Suppressor macrophage (primary cell): ENCODE measurements at regions not wholly inside any gene's neighbourhood (a gene's known extent, or its start where the extent isn't known, plus 50 kb on each side); places are given as distances from the start of the nearest gene placed in this dataset.
"Not testable (repeated sequence)": the region's sequence is repeated elsewhere in the genome, so short reads cannot be mapped to it uniquely, and the experiment has no call there.

Experiments
- DNase-seq, 4 experiments: peaks; one replicate each; pipeline ENCODE4 v3.0.0-alpha.2; 2020 to 2022

- no peak for DNase-seq
Observed at GRCh38 chrX:883588-883987, 253.0 kb downstream of the SHOX start.

DNA sequence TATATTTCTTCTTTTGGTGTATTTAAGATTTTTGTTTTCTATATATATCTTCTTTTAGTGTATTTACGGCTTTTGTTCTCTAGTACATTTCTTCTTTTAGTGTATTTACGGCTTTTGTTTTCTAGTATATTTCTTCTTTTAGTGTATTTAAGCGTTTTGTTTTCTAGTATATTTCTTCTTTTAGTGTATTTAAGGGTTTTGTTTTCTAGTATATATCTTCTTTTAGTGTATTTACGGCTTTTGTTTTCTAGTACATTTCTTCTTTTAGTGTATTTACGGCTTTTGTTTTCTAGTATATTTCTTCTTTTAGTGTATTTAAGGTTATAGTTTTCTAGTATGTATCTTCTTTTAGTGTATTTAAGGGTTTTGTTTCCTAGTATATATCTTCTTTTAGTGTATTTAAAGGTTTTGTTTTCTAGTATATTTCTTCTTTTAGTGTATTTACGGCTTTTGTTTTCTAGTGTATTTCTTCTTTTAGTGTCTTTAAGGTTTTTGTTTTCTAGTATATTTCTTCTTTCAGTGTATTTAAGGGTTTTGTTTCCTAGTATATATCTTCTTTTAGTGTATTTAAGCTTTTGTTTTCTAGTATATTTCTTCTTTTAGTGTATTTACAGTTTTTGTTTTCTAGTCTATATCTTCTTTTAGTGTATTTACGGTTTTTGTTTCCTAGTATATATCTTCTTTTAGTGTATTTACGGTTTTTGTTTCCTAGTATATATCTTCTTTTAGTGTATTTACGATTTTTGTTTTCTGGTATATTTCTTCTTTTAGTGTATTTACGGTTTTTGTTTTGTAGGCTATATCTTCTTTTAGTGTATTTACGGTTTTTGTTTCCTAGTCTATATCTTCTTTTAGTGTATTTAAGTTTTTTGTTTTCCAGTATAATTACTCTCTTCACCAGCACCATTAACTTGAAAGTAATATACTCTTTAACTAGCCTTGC, 249.4 kb downstream of the SHOX start:
- DNase-seq, result not testable (repeated sequence)

DNA sequence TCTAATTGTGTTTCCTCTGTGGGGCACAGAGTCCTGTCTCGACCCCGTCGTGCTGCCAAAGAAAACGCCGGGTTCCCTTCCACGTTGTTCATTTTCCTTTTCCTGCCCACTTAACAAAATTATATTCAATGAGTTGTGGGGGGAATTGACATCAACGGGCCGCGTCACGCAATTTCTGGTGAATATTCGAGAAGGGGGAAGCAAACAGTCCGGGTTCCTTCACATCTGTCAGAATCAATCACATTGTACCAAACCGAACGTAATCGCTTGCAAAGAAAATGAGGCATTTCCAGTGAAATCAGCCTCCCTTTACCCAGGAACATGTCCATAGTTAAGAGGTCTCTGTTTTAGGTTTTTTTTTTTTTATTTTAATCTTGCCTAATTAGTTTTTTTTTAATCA, 243.5 kb downstream of the SHOX start:
- DNase-seq, result no peak

- DNase-seq, result no peak
Observed at GRCh38 chrX:873016-873415, 242.4 kb downstream of the SHOX start.

- no peak for DNase-seq
Observed at GRCh38 chrX:872090-872489, 241.5 kb downstream of the SHOX start.

- no peak for DNase-seq
Observed at GRCh38 chrX:871626-872025, 241.0 kb downstream of the SHOX start.

GRCh38 chrX:867966-868647, 237.5 kb downstream of the SHOX start:
- DNase-seq, result no peak

DNA sequence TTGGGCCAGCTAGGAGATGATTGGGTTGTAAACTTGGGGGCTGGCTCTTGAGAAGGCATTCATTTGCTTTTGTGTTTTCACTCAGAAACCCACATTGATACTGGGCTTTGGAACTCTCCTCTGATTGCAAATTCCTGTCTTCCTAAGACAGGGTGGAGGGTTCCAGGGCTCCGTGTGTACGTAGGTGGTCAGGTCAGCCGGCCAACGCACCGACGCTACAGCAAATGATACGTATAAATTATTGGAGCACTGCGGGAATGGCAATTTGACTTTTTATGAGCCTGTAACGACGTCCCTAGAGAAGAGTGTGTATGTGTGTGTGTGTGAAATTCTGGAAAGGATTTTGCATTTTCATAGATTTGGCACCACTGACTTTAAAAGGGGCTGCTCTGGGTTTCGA, 236.9 kb downstream of the SHOX start:
- DNase-seq, result no peak

GRCh38 chrX:866441-866990, 235.9 kb downstream of the SHOX start:
- no peak for DNase-seq

DNA sequence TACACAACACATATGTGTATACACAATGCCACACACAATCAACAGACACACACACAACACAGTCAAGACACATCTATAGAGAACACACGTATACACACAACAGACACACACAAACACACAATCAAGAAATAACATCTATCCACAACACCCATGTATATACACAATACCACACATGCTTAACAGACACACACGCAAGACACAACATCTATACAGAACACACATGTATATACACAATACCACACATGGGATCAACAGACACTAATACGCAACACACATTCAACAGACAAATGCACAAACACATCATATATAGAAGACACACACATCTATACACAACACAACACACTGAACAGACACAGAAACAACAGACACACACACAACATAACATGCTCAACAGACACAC, 234.8 kb downstream of the SHOX start:
- no peak for DNase-seq

GRCh38 chrX:861921-862320, 231.3 kb downstream of the SHOX start:
- DNase-seq, result no peak

GRCh38 chrX:861340-861890, 230.8 kb downstream of the SHOX start:
- no peak for DNase-seq

DNA sequence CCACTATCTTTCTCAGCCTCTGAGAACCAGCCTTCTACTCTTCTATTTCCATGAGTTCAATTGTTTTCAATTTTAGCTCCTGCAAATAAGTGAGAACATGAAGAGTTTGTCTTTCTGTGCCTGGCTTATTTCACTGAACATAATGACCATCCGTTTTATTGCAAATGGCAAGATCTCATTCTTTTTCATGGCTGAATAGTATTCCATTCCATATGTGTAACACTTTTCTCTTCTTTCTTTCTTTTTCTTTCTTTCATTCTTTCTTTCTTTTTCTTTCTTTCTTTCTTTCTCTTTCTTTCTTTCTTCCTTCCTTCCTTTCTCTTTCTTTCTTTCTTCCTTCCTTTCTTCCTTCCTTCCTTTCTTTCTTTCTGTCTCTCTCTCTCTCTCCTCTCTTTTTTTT, 228.7 kb downstream of the SHOX start:
- DNase-seq, result no peak

- DNase-seq, result no peak
Observed at GRCh38 chrX:858542-859078, 228.0 kb downstream of the SHOX start.

GRCh38 chrX:857376-857775, 226.8 kb downstream of the SHOX start:
- no peak for DNase-seq

DNA sequence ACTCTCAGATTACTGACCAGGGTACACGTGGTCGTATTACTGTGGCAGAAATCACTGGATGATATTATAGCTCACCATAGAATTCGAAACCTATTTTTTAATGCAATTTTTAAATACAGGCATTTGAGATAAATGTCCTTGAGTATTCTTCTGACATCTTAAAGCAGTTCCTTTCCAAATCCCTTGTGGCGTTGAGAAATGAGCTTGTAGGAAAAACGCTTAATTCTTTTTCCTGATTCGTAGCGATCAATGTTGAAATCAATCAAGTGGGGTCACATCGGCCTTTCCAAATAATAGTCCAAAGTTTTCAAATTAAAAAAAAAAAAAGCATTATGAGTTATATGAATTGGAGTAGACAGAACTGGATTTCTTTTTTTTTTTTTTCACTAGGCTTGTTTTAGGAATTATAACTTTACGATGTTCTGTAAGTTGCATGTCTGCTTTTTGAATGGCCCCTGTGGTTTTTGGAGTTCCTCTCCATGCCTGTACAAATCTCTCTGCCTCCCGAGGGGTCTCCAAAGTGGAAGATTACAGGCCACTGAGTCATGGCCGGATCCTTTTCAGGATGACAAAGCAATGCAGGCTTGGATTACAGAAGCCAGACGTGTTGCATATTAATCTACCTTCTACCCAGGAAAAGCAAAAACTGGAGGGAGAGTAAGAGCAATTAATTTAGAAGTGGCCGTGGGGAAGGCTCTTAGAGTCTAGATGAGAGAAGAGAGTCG, 226.1 kb downstream of the SHOX start:
- DNase-seq, result no peak

GRCh38 chrX:853304-853703, 222.7 kb downstream of the SHOX start:
- no peak for DNase-seq

DNA sequence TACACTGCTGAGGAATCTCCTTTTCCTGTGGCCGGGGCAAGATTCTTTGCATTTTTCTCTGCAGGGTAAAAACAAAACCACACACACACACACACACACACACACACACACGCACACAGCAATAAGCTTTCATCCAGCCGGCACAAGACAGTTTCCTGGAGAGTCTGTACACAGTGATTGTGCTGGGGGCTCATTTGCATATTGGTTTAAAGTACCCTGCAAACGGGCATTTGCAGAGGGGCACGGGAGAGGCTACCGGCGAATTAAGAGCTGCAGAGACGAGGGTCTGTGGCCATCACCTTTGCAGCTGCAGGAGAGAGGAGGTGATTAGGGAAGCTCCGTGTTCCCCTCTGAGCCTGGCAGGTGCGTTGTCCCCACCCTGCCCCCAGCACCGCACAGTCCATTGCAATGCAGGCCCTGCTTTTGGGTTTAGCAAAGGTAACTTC, 219.9 kb downstream of the SHOX start:
- no peak for DNase-seq

GRCh38 chrX:848386-848785, 217.8 kb downstream of the SHOX start:
- DNase-seq, result no peak

DNA sequence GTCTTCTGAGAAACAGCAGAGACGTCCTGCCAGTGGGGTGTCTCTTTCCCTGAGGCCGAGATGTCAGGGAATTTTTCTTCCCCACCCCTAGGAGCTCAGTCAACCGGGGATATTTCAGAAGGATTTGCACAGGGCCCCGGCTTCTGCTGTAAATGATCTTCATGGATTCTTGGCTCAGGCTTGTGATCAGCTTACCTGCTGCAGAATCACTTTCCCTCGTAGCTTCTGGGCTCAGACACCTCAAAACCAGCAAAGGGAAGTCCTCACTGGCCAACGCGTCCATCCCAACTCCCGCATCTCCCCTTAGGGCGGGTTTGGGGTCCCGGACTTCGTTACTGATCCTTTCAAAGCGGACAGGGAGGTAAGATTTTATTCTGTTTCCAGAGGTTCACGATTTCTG, 212.7 kb downstream of the SHOX start:
- no peak for DNase-seq

- no peak for DNase-seq
Observed at GRCh38 chrX:840556-840955, 210.0 kb downstream of the SHOX start.

DNA sequence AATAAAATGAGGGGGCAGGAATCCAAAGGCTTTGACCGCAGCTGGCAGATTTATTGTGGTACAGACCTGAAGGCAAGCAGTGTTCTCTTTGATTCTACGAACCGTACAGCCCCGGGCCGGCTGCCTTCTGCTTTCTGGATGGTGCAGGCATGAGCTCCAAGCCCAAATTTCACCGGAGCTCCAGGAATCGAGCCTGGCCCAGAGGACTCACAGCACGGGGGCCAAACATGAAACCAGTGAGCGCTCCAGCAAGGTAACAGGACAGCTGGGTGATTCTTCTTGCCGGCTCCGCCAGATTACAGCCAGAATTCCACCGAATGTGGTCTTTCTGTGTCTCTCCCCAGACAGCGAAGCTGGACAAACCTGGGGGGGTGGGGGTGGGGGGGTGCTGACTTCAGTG, 208.1 kb downstream of the SHOX start:
- not testable (repeated sequence) for DNase-seq
